OCI-LY7 (cell line): ENCODE measurements at regions not wholly inside any gene's neighbourhood (a gene's known extent, or its start where the extent isn't known, plus 50 kb on each side); places are given as distances from the start of the nearest gene placed in this dataset.
A peak's percentile ranks its signal among the peaks of the same experiment; 100 is the strongest.
"Not testable (repeated sequence)": the region's sequence is repeated elsewhere in the genome, so short reads cannot be mapped to it uniquely, and the experiment has no call there.

Experiments used
- BruUV-seq: library from RNA; stranded (reverse); fragments of 400-500 nt; replicated peaks from 2 replicates; lab custom pipeline; 2021; lab: Mats Ljungman, UMichigan
- CTCF ChIA-PET: fragments of 300-600 bp; sonication (Branson Sonifier 250); formaldehyde crosslinking; loops from one replicate; lab custom pipeline; 2022; ENCODE audit warnings: antibody characterized with exemption; ENCODE audit not compliant: unreplicated experiment; lab: Charles Lee
- POLR2A ChIA-PET: fragments of 300-600 bp; sonication (Branson Sonifier 250); formaldehyde crosslinking; loops from one replicate; lab custom pipeline; 2022; ENCODE audit warnings: antibody characterized with exemption; lab: Charles Lee
- DNase-seq: peaks from one replicate; pipeline ENCODE4 v3.0.0-alpha.2; 2015; ENCODE audit warnings: low spot score
- H2AFZ ChIP-seq: fragments of 200-600 bp; sonication (generic), shearing (Covaris generic); 2 replicates; pipeline ENCODE4 v1.6.1; 2014; ENCODE audit warnings: mild to moderate bottlenecking, antibody characterized with exemption, low read length, moderate library complexity
- H3K27ac ChIP-seq: fragments of 200-600 bp; sonication (generic); 2 replicates; pipeline ENCODE4 v1.5.1; 2014; ENCODE audit warnings: mixed run types, low read depth, mild to moderate bottlenecking, moderate library complexity, low read length, inconsistent platforms; ENCODE audit not compliant: poor library complexity, severe bottlenecking
- H3K36me3 ChIP-seq: fragments of 200-600 bp; sonication (generic); 2 replicates; pipeline ENCODE4 v1.6.1; 2014; ENCODE audit warnings: mild to moderate bottlenecking, antibody characterized with exemption, low read length, moderate library complexity, mixed read lengths; ENCODE audit not compliant: insufficient read depth
- H3K4me1 ChIP-seq: fragments of 200-600 bp; sonication (generic); 2 replicates; pipeline ENCODE4 v1.5.1; 2014; ENCODE audit warnings: mild to moderate bottlenecking, low read length; ENCODE audit not compliant: insufficient read depth, poor library complexity, severe bottlenecking
- H3K4me2 ChIP-seq: fragments of 200-600 bp; sonication (generic); 2 replicates; pipeline ENCODE4 v1.6.1; 2014; ENCODE audit warnings: mild to moderate bottlenecking, low read length
- H3K4me3 ChIP-seq: fragments of 200-600 bp; sonication (generic); 2 replicates; pipeline ENCODE4 v1.5.1; 2014; ENCODE audit warnings: mild to moderate bottlenecking, low read depth, low read length; ENCODE audit not compliant: poor library complexity, severe bottlenecking
- H3K79me2 ChIP-seq: fragments of 200-600 bp; sonication (generic); 2 replicates; pipeline ENCODE4 v1.6.1; 2016; ENCODE audit warnings: low read depth, mild to moderate bottlenecking, low read length, moderate library complexity, mixed read lengths; ENCODE audit not compliant: insufficient read depth
- H3K9me2 ChIP-seq: fragments of 200-600 bp; sonication (generic); 2 replicates; pipeline ENCODE4 v1.6.1; 2016; ENCODE audit warnings: mild to moderate bottlenecking, low read length, mixed read lengths; ENCODE audit not compliant: insufficient read depth
- H3K9me3 ChIP-seq: fragments of 200-600 bp; sonication (generic); 2 replicates; pipeline ENCODE4 v1.6.1; 2014; ENCODE audit warnings: mild to moderate bottlenecking, mixed run types, low read length, mixed read lengths
- H4K20me1 ChIP-seq: fragments of 200-600 bp; sonication (generic); 2 replicates; pipeline ENCODE4 v1.6.1; 2014; ENCODE audit warnings: mild to moderate bottlenecking, antibody characterized with exemption, low read length, moderate library complexity, mixed read lengths; ENCODE audit not compliant: insufficient read depth
- intact Hi-C: fragments of 100-400 bp; cut with micrococcal nuclease; formaldehyde crosslinking; loops from one replicate; pipeline ENCODE4 v1.10.0; 2022; ENCODE audit not compliant: unreplicated experiment
- TF ChIP-seq, protein P1 (sequence below): fragments of 200-600 bp; sonication (generic); conservative IDR thresholded peaks from 2 replicates; pipeline ENCODE4 v1.5.1; 2014; ENCODE audit warnings: mild to moderate bottlenecking, antibody characterized with exemption, low read length, moderate library complexity, mixed read lengths

DNA sequence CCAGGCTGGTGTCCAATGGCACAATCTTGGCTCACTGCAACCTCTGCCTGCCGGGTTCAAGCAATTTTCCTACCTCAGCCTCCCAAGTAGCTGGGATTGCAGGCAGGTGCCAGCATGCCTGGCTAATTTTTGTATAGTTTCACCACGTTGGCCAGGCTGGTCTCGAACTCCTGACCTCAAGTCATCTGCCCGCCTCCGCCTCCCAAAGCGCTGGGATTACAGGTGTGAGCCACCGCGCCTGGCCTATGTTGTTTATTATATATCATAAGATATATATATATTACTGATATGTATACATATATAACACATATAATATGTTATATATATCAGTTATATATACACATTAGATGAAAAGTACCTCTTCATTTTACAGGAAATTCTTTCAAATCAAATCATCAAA is 914.7 kb downstream of the FOXD4L5 start:
- H3K4me1 ChIP-seq, intact Hi-C loops, H3K4me2 ChIP-seq, H3K9me2 ChIP-seq, H4K20me1 ChIP-seq, BruUV-seq, POLR2A ChIA-PET, H3K79me2 ChIP-seq, H3K9me3 ChIP-seq, DNase-seq, CTCF ChIA-PET, H3K27ac ChIP-seq, H3K36me3 ChIP-seq, H2AFZ ChIP-seq, H3K4me3 ChIP-seq: not testable (repeated sequence)

DNA sequence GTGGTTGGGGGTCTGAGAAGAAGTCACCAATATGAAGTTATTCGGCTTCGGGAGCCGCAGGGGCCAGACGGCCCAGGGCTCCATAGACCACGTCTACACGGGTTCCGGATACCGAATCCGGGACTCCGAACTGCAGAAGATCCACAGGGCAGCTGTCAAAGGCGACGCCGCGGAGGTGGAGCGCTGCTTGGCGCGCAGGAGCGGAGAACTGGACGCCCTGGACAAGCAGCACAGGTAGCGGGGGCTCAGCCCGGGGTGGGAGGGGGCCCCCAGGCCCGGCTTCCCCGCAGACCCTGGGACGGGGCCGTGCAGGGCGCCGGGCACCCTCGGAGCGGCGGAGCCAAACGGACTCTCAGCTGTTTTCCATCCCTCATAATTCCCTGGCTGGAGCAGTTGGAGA is 915.4 kb downstream of the FOXD4L5 start:
- POLR2A ChIA-PET, H3K9me2 ChIP-seq, intact Hi-C loops, H3K36me3 ChIP-seq, H2AFZ ChIP-seq, H3K79me2 ChIP-seq, H3K27ac ChIP-seq, H4K20me1 ChIP-seq, H3K9me3 ChIP-seq, DNase-seq, BruUV-seq, CTCF ChIA-PET, H3K4me2 ChIP-seq, H3K4me1 ChIP-seq: not testable (repeated sequence)
- H3K4me3 ChIP-seq, result peak overlapping the region; percentile 52

DNA sequence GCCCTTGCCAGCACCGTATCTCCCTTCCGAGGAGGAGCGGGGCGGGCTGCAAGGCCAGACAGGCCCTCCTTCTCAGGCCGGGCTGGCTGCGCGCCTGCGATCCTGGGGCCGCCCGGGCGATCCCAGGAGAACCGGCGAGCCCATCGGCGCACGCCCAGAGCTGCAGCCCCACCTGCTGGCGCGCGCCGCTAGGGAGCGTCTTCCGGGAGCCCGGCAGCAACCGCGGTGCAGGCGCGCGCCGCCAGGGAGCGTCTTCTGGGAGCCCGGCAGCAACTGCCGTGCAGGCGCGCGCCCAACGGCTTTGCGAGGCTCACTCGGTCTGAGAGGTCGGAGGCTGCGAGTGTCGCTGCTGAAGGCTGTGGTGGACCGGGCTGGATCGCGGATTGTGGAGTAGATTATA is 915.9 kb downstream of the FOXD4L5 start:
- H2AFZ ChIP-seq, H3K79me2 ChIP-seq, H3K4me1 ChIP-seq, BruUV-seq, CTCF ChIA-PET, H3K36me3 ChIP-seq, H3K9me3 ChIP-seq, DNase-seq, POLR2A ChIA-PET, H3K9me2 ChIP-seq, H3K4me2 ChIP-seq, H4K20me1 ChIP-seq, H3K27ac ChIP-seq, intact Hi-C loops: not testable (repeated sequence)
- TF ChIP-seq, protein P1, sequence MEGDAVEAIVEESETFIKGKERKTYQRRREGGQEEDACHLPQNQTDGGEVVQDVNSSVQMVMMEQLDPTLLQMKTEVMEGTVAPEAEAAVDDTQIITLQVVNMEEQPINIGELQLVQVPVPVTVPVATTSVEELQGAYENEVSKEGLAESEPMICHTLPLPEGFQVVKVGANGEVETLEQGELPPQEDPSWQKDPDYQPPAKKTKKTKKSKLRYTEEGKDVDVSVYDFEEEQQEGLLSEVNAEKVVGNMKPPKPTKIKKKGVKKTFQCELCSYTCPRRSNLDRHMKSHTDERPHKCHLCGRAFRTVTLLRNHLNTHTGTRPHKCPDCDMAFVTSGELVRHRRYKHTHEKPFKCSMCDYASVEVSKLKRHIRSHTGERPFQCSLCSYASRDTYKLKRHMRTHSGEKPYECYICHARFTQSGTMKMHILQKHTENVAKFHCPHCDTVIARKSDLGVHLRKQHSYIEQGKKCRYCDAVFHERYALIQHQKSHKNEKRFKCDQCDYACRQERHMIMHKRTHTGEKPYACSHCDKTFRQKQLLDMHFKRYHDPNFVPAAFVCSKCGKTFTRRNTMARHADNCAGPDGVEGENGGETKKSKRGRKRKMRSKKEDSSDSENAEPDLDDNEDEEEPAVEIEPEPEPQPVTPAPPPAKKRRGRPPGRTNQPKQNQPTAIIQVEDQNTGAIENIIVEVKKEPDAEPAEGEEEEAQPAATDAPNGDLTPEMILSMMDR, result 0 out of 2 replicates have a peak, but pooled peaks have one; percentile 21
- H3K4me3 ChIP-seq, result peak overlapping the region; percentile 34

DNA sequence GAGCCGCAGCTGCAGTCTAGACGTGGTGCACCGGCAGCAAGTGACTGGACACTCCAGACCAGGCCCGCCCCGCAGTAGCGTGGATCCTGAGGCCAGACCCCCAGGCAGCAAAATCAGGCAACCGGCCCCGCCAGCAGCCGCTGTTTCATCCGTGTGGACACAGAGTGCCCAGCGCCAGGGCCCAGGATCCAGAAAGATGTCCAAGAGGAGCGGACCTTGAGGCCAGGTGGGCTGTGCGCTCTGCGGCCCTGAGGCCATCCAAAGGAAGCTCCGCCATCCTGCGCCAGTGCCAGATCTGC is 916.4 kb downstream of the FOXD4L5 start:
- H3K36me3 ChIP-seq, CTCF ChIA-PET, H3K9me2 ChIP-seq, H3K4me1 ChIP-seq, DNase-seq, H3K4me2 ChIP-seq, H2AFZ ChIP-seq, H3K9me3 ChIP-seq, H4K20me1 ChIP-seq, POLR2A ChIA-PET, intact Hi-C loops, BruUV-seq, H3K79me2 ChIP-seq, H3K27ac ChIP-seq: not testable (repeated sequence)
- H3K4me3 ChIP-seq, result peak overlapping the region; percentile 52

DNA sequence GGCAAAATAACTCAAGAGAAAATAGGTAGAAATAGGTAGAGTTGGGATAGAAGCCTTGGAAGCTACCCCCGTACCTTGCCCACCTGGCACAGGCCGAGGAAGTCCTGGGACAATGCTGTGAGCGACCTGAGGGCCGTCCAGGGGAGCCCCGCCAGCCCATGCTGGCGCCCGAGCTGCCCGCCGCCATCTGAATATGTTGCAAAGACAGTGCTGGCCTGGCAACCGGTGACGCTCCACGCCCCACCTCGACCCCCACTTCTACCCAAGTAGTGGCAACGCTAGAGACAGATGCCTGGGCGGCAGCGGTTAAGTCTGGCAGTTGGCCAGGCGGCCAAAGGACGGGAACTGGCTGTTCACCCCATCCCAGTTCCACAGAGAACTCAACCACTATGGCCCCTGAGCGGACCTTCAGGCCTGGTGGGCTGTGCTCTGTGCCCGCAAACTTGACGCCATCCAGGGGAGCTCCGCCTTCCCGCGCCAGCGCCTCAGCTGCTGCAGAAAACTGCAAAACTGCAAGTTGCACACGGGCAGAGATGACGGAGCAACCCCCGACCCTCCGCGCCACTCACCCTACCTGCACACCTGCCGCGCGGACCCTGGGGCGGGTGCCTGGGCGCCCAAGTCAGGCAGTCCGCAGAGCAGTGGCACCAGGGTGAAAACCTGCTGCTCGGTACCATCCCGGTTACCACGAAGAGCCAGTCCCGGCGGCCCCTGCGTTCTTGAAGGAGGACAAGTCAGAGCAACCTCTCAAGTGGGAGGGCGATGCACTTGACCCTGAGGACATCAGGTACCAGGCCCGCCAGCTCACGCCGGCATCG is 917.0 kb downstream of the FOXD4L5 start:
- DNase-seq, H2AFZ ChIP-seq, H4K20me1 ChIP-seq, H3K4me2 ChIP-seq, POLR2A ChIA-PET, intact Hi-C loops, H3K4me1 ChIP-seq, CTCF ChIA-PET, H3K27ac ChIP-seq, BruUV-seq, H3K9me3 ChIP-seq, H3K79me2 ChIP-seq, H3K36me3 ChIP-seq, H3K9me2 ChIP-seq: not testable (repeated sequence)
- peak overlapping the region; percentile 52 for H3K4me3 ChIP-seq
